ENCODE measurements at regions not wholly inside any gene's neighbourhood (a gene's known extent, or its start where the extent isn't known, plus 50 kb on each side); places are given as distances from the start of the nearest gene placed in this dataset.

DNA sequence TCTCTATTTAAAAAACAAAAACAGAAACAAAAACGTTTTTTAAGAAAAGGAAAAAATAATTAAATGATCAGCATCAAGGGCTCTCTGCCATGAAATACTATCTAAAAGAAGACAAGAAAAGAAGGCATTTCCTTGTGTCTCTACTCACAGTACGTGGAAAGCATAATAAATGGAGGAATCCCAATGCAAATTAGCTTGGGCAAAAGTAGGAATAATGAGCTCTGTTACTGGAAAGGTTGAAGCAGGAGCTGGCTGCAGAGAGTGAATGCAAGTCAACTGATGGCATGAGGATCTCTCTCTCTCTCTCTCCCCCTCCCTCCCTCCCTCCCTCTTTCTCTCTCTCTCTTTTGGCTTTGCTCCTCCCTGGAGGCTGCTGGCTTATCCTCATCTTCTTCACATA lies 85.9 kb downstream of the TBX3 start:
- TF ChIP-seq, protein P1, sequence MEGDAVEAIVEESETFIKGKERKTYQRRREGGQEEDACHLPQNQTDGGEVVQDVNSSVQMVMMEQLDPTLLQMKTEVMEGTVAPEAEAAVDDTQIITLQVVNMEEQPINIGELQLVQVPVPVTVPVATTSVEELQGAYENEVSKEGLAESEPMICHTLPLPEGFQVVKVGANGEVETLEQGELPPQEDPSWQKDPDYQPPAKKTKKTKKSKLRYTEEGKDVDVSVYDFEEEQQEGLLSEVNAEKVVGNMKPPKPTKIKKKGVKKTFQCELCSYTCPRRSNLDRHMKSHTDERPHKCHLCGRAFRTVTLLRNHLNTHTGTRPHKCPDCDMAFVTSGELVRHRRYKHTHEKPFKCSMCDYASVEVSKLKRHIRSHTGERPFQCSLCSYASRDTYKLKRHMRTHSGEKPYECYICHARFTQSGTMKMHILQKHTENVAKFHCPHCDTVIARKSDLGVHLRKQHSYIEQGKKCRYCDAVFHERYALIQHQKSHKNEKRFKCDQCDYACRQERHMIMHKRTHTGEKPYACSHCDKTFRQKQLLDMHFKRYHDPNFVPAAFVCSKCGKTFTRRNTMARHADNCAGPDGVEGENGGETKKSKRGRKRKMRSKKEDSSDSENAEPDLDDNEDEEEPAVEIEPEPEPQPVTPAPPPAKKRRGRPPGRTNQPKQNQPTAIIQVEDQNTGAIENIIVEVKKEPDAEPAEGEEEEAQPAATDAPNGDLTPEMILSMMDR (IDR thresholded peaks at IDR 0.05; ENCODE audit: low read depth, low read length): no peak
- TF ChIP-seq POLR2A (IDR thresholded peaks at IDR 0.05; ENCODE audit: extremely low read depth, insufficient read length) (no peak), MYC (IDR thresholded peaks at IDR 0.05; ENCODE audit: low read depth, low read length) (no peak)
